Activated CD8-positive, alpha-beta memory T cell treated with anti-CD3 and anti-CD28 coated beads for 36 hours (primary cell): ENCODE measurements at regions not wholly inside any gene's neighbourhood (a gene's known extent, or its start where the extent isn't known, plus 50 kb on each side); places are given as distances from the start of the nearest gene placed in this dataset.

ENCODE experiments used
- CTCF ChIA-PET: fragments of 350-600 bp; sonication (Branson Sonifier 250); formaldehyde crosslinking; loops from one replicate; lab custom pipeline; 2021; ENCODE audit warnings: antibody characterized with exemption; lab: Charles Lee
- POLR2A ChIA-PET: fragments of 350-600 bp; sonication (Branson Sonifier 250); formaldehyde crosslinking; loops from one replicate; lab custom pipeline; 2021; ENCODE audit warnings: antibody characterized with exemption; lab: Charles Lee

DNA sequence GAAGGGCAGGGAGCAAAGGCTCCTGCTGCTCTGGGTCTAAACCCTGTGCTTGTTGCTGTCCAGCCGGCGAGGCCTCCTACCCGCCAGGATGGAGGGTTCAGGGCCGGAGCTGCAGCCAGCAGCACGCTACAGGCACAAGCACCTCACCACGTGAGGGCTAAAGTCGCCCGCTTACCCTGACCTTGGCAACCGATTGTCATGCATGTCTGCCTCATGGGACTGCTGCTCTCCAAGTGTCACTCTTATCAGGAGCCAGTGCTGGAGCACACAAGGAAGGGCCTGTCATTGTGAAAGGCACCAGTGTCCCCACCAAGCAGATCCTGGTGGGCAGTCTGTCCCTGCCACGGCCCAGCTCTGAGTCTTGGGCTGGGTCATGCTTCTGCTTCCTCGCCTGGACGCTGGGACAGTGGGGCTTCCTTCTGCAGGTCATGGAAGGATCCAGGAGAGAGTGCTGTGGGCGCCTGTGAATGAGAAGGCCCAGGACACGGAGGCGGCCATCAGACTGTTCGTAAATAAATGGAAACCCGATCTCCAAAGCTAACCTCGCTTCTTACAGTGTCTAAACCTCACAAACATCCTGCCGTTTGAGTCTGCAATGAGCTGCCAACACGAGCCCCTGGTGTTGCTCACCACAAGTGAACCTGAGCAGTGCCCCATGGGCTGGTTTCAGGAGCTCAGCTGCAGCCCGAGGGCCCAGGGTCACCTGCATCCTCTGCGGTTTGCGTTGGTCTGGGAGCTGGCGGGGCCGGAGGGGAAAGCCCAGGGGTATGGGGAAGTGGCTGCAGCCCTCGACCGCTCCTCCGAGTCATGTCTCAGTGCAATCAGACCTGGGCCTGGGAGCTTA, 58.2 kb upstream of the RXRA start:
- CTCF ChIA-PET = no interaction called here
- POLR2A ChIA-PET = no interaction called here

DNA sequence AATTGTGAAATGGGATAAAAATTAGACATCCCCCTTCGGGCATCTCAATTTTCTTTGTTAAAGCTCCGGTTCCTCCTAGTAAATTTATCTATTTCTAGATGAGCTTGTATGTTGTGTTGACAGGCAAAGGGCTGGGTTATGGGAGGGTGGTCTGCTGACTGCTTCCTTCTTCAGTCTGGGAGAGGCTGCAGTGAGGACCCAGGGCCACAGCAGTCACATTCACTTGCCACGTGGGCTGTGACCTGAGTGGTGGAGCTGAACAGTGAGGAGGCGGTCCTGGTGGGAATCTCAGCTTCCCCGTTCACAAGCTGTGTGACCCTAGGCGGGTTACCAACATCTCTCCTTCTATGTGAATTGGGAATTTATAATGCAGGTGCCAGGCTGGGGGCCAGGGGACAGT, 57.5 kb upstream of the RXRA start:
- CTCF ChIA-PET = no interaction called here

DNA sequence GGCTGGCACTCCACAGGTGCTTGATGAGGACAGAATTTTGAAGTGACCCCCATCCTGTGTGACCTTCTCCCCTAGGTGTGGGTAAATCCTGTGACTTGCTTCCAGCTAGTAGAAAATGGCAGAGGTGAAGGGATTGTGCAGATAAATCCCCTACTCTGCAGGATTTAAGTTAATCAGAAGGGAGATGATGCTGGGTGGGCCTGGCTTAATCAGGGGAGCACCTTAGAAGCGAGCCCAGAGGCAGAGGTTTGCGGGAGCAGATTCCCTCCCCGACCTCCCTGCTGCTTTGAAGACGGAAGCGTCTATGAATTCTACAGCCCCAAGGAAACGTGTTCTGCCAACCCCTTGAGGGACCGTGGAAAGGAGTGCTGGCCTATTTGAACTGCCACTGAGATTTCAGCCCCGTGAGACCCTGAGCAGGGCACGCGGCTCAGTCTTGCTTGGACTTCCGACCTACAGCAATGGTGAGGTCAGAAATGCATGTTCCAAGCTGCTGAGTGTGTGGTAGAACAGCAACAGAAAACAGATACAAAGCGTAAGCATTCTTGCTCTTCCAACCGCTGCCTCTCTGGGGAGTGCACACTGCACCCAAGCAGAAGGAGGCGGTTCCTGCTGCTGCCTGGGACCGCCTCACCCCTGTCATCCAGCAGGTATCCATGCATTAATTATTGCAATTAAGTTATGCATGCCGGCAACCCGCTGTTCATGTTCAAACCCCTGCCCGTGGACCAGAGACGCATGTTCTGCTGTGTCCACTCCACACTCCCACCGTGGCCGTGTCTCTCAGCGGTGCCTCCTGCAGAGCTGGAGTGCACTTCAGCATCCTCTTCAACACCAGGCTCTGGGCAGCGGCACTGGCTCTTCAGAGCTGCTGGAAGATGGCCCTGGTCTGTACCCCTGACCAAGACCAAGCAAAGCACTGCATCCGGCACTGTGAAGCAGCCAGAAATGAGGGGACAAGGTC, 54.6 kb upstream of the RXRA start:
- ChIA-PET CTCF (no interaction called here), POLR2A (no interaction called here)

More for the DNA sequence above, 57.5 kb upstream of the RXRA start:
- POLR2A ChIA-PET = no interaction called here

DNA sequence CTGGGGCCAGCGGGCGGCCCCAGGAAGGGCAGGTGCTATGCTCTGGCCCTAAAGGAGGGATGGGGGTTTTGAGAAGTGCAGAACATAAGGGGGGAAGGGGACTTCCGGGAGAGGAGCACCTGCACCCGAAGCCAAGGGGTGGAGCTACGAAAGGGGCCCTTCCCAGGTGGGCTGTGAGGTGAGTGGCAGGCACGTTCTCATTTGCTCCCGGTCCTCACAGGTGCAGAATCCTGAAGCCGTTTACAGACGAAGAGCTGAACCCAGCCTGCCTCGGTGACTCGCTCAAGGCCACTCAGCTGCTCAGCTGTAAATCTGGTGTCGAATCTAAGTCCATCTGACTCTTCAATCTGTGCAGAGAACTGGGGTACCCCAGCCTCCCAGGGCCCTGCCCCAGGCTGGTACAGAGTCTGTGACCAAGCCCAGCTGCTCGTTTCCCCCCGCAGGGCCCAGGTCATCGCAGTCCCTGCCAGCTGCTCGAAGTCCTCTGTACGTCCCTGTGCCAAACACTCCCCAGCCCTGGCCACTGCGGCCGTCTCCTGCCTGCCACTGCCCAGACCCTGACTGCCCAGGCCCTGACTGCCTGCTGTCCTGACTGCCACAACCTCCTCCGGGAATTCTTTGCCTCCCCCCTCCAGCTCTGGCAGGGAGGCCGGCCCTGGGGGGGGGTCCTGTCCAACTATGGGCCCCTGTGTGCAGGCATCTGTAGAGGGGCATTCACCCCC, 53.8 kb upstream of the RXRA start:
- ChIA-PET CTCF (no interaction called here), POLR2A (no interaction called here)

DNA sequence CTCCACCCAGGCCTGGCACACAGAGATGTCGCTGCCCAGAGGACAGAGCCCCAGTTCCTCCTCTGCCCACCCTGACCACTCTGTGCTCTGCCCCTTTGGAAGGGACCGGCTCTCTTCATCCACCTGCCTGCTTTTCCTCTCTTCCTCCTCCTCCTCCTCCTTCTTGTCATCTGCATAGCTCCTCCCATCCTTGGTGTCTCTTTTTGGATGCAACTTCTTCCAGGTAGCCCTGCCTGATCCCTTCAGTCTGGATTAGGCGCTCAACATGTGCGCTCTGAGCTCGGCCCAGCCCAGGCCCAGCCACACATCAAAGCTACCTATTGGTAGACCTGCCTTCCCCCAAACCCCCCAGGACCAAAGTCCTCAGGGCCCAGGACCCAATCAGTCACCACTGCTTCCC, 52.6 kb upstream of the RXRA start:
- ChIA-PET POLR2A (no interaction called here), CTCF (no interaction called here)

DNA sequence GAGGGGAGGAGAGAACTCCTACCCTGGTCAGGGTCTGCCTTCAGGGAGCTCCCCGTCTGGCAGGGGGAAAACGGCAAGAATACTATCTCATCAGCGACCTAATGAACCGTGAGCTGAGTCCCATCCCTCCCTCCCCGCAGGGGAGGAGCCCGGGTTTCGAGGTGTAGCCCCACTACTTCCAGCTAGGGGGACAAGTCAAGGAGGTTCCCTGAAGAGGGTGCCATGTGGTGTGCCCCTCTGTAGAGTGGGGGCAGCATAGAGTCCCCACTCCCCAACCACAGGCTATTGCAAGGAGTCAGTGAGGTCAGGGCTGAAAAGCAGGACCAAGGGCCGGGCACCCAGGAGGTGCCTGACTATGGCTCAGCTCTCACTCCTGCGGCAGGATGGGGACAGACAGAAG, 50.9 kb upstream of the RXRA start:
- POLR2A ChIA-PET = no interaction called here
- CTCF ChIA-PET = no interaction called here

DNA sequence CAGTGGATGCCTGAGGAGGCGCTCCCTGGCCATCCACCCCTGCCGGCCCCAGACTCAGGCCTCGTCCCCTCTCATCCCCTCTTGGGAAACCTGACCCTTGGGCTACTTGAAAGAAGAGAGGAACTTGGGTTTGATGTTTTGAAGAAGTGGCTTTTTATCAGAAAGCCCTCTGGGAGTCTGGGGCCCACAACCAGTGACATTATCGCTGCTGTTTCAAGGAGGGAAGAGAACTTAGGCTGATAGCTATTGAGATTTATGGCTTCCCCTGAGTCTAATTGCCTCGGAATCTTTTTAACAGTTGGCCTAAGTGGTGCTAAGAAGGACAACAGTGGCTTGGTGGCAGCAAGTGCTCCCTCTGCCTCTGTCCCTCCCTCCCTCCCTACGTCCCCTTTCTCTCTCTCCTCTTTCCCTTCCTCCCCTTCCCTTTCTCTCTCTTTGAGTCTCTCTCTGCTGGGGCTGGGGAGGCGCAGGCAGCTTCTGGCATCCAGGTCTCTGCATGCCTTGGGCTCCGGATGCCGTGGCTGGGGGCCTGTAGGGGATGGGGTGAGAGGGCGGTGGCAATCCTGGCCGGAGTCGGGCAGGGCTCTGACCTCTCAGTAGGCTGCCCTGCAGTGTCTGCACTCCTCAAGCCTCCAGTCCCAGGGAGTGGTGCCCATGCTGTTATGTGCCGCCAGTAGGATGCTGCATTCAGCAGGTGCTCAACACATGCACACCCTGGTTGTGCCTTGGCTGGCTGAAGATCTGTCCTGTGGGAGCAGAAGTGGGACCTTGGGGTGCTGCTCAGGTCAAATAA, 49.6 kb upstream of the RXRA start:
- CTCF ChIA-PET = no interaction called here
- POLR2A ChIA-PET = no interaction called here
